ENCODE measurements at regions not wholly inside any gene's neighbourhood (a gene's known extent, or its start where the extent isn't known, plus 50 kb on each side); places are given as distances from the start of the nearest gene placed in this dataset.

- TF ChIP-seq, protein P1, sequence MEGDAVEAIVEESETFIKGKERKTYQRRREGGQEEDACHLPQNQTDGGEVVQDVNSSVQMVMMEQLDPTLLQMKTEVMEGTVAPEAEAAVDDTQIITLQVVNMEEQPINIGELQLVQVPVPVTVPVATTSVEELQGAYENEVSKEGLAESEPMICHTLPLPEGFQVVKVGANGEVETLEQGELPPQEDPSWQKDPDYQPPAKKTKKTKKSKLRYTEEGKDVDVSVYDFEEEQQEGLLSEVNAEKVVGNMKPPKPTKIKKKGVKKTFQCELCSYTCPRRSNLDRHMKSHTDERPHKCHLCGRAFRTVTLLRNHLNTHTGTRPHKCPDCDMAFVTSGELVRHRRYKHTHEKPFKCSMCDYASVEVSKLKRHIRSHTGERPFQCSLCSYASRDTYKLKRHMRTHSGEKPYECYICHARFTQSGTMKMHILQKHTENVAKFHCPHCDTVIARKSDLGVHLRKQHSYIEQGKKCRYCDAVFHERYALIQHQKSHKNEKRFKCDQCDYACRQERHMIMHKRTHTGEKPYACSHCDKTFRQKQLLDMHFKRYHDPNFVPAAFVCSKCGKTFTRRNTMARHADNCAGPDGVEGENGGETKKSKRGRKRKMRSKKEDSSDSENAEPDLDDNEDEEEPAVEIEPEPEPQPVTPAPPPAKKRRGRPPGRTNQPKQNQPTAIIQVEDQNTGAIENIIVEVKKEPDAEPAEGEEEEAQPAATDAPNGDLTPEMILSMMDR (IDR thresholded peaks at IDR 0.05; ENCODE audit: insufficient read depth, low read length, poor library complexity, severe bottlenecking) = no peak
- no peak for TF ChIP-seq EZH2phosphoT487 (conservative IDR thresholded peaks at IDR 0.05; ENCODE audit: low read length)
- no peak overlapping the region for H3K4me3 ChIP-seq (ENCODE audit: insufficient read depth, low read length, poor library complexity, severe bottlenecking)
- no peak overlapping the region for H2AFZ ChIP-seq (ENCODE audit: low read depth, low read length, severe bottlenecking)
- no peaks in the 10 kb centered on the region for H3K36me3 ChIP-seq (ENCODE audit: low read length)
- no peak overlapping the region for H3K9ac ChIP-seq (ENCODE audit: low read length)
- no peaks in the 10 kb centered on the region for H3K9me3 ChIP-seq (ENCODE audit: insufficient read depth, low read length)
- no peaks in the 10 kb centered on the region for H3K79me2 ChIP-seq (ENCODE audit: insufficient read depth, low read length)
- H3F3A ChIP-seq (ENCODE audit: insufficient read depth) = no peaks in the 10 kb centered on the region
- no peaks in the 10 kb centered on the region for H3K27me3 ChIP-seq (ENCODE audit: low read length)
- H3K27ac ChIP-seq (ENCODE audit: low read depth, low read length) = no peak overlapping the region
- no peak overlapping the region for H3K4me2 ChIP-seq (ENCODE audit: low read depth, low read length, poor library complexity, severe bottlenecking)
- no peaks in the 10 kb centered on the region for H3K9me2 ChIP-seq (replicated peaks; ENCODE audit: insufficient read depth, low read length)
- no peaks in the 10 kb centered on the region for H4K20me1 ChIP-seq (ENCODE audit: low read depth, low read length)
Observed at GRCh38 chr1:38131024-38131585, 84.5 kb upstream of the POU3F1 start.

GRCh38 chr1:38129971-38130370 is 83.4 kb upstream of the POU3F1 start:
- Histone ChIP-seq H3K36me3 (ENCODE audit: low read length) (no peaks in the 10 kb centered on the region), H3K9ac (ENCODE audit: low read length) (no peak overlapping the region), H3K79me2 (ENCODE audit: insufficient read depth, low read length) (no peaks in the 10 kb centered on the region), H3K27me3 (ENCODE audit: low read length) (no peaks in the 10 kb centered on the region), H3K4me3 (ENCODE audit: insufficient read depth, low read length, poor library complexity, severe bottlenecking) (no peak overlapping the region), H3K27ac (ENCODE audit: low read depth, low read length) (no peak overlapping the region), H3K9me2 (replicated peaks; ENCODE audit: insufficient read depth, low read length) (no peaks in the 10 kb centered on the region), H3K9me3 (ENCODE audit: insufficient read depth, low read length) (no peaks in the 10 kb centered on the region), H4K20me1 (ENCODE audit: low read depth, low read length) (no peaks in the 10 kb centered on the region), H3F3A (ENCODE audit: insufficient read depth) (no peaks in the 10 kb centered on the region), H2AFZ (ENCODE audit: low read depth, low read length, severe bottlenecking) (no peak overlapping the region), H3K4me2 (ENCODE audit: low read depth, low read length, poor library complexity, severe bottlenecking) (no peak overlapping the region)
- TF ChIP-seq, protein P1 (IDR thresholded peaks at IDR 0.05; ENCODE audit: insufficient read depth, low read length, poor library complexity, severe bottlenecking) = no peak
- TF ChIP-seq EZH2phosphoT487 (conservative IDR thresholded peaks at IDR 0.05; ENCODE audit: low read length) = no peak

DNA sequence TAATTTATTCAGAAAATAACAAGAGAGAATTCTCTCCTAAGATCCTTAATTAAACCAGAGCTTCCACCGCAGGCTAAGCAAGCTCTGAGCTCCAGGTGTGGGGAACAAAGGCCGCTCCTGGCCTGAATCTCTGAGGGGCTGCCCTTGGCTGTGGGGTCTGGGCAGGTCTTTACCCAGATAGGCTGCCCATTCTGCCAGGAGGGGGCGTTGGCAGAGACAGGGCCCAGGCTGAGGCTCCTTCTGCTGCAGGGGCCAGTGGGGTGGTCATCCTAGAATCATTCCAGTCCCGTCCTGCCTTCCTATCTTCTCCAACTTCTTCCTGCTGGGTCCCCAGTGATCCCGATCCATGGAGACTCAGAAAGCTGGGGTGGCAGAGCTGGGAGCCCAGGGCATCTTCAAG is 82.9 kb upstream of the POU3F1 start:
- Histone ChIP-seq H3K9me3 (ENCODE audit: insufficient read depth, low read length) (no peaks in the 10 kb centered on the region), H3K79me2 (ENCODE audit: insufficient read depth, low read length) (no peaks in the 10 kb centered on the region), H4K20me1 (ENCODE audit: low read depth, low read length) (no peaks in the 10 kb centered on the region), H3K9ac (ENCODE audit: low read length) (no peak overlapping the region), H3K36me3 (ENCODE audit: low read length) (no peaks in the 10 kb centered on the region), H3K4me2 (ENCODE audit: low read depth, low read length, poor library complexity, severe bottlenecking) (no peak overlapping the region), H3K27me3 (ENCODE audit: low read length) (no peaks in the 10 kb centered on the region), H3K4me3 (ENCODE audit: insufficient read depth, low read length, poor library complexity, severe bottlenecking) (no peak overlapping the region), H2AFZ (ENCODE audit: low read depth, low read length, severe bottlenecking) (no peak overlapping the region), H3F3A (ENCODE audit: insufficient read depth) (no peaks in the 10 kb centered on the region), H3K9me2 (replicated peaks; ENCODE audit: insufficient read depth, low read length) (no peaks in the 10 kb centered on the region), H3K27ac (ENCODE audit: low read depth, low read length) (no peak overlapping the region)
- TF ChIP-seq, protein P1 (IDR thresholded peaks at IDR 0.05; ENCODE audit: insufficient read depth, low read length, poor library complexity, severe bottlenecking) = no peak
- TF ChIP-seq EZH2phosphoT487 (conservative IDR thresholded peaks at IDR 0.05; ENCODE audit: low read length) = no peak
